ENCODE measurements at regions not wholly inside any gene's neighbourhood (a gene's known extent, or its start where the extent isn't known, plus 50 kb on each side); places are given as distances from the start of the nearest gene placed in this dataset.
"Not testable (repeated sequence)": the region's sequence is repeated elsewhere in the genome, so short reads cannot be mapped to it uniquely, and the experiment has no call there.

DNA sequence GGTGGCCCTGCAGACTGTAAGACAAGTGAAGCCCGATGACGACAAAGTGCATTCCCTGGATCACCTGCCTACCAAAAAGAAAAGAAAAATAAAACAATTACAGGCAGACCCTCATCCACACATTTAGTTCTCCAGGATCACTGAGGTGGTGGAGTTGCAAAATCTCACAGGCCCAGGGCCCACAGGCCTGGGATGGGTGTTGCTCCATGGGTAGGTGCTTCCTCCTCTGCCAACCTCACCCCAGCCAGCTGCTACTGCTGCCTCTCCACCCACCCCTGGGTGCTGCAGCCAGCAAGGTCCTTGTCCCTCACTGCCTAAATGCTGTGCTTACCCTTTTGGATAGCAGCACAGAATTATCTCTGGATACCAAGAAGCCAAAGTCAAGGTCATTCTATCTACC lies 146.4 kb upstream of the GALNT2 start:
- DNase-seq (ENCODE audit: low spot score), result no peak
- POLR2A ChIA-PET (ENCODE audit: low non-redundant PET), result no interaction called here
- CTCF ChIA-PET, result no interaction called here
- TF ChIP-seq, protein P1, sequence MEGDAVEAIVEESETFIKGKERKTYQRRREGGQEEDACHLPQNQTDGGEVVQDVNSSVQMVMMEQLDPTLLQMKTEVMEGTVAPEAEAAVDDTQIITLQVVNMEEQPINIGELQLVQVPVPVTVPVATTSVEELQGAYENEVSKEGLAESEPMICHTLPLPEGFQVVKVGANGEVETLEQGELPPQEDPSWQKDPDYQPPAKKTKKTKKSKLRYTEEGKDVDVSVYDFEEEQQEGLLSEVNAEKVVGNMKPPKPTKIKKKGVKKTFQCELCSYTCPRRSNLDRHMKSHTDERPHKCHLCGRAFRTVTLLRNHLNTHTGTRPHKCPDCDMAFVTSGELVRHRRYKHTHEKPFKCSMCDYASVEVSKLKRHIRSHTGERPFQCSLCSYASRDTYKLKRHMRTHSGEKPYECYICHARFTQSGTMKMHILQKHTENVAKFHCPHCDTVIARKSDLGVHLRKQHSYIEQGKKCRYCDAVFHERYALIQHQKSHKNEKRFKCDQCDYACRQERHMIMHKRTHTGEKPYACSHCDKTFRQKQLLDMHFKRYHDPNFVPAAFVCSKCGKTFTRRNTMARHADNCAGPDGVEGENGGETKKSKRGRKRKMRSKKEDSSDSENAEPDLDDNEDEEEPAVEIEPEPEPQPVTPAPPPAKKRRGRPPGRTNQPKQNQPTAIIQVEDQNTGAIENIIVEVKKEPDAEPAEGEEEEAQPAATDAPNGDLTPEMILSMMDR (conservative IDR thresholded peaks at IDR 0.05; ENCODE audit: low read depth), result no peak
- H3K27ac ChIP-seq, result no peak overlapping the region

DNA sequence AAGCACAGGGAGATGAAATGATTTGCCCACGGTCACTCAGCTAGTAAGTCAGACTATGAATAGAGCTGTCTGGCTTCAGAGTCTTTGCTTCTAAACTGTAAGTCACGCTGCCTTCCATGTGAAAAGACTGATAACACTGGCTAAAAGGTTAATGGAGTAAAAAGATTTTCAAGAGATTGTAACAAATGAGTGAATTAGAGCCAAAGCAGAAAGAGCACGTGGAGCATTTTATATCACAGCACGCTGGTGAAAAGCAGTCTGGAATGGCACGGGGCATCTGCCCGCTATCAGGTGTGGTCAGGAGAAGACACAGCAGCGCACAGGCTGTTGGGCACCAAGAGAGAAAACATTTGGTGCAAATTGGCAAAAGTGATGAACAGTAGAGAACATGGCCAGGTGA lies 144.8 kb upstream of the GALNT2 start:
- ChIA-PET POLR2A (ENCODE audit: low non-redundant PET) (no interaction called here), CTCF (no interaction called here)
- TF ChIP-seq, protein P1 (conservative IDR thresholded peaks at IDR 0.05; ENCODE audit: low read depth), result no peak
- H3K27ac ChIP-seq, result no peak overlapping the region
- no peak for DNase-seq (ENCODE audit: low spot score)

DNA sequence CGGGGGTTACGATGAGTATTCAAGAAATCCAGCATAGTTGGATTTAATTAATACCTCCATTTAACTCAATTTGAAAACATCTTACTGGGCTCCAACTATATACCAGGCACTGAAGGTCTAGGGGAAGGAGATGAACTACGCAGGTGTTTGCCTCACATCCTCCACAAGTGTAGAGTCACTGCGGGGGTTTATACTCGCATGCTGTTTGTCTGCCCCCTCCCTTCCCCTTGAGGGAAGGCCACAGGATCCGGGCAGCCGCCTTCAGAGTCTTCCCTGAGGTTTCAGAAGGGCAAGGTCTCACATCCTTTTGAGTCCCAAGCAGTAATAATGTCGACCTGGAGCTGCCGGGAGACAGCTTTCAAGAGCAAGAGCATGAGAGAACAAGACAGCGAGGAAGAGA lies 142.4 kb upstream of the GALNT2 start:
- no peak for DNase-seq (ENCODE audit: low spot score)
- TF ChIP-seq, protein P1 (conservative IDR thresholded peaks at IDR 0.05; ENCODE audit: low read depth), result no peak
- ChIA-PET CTCF (interaction anchor here (0.7 kb wide), 1 partner anchor 309 kb away, joined by 3 read pairs; no protein-coding TSS in a partner anchor), POLR2A (ENCODE audit: low non-redundant PET) (no interaction called here)
- no peak overlapping the region for H3K27ac ChIP-seq

DNA sequence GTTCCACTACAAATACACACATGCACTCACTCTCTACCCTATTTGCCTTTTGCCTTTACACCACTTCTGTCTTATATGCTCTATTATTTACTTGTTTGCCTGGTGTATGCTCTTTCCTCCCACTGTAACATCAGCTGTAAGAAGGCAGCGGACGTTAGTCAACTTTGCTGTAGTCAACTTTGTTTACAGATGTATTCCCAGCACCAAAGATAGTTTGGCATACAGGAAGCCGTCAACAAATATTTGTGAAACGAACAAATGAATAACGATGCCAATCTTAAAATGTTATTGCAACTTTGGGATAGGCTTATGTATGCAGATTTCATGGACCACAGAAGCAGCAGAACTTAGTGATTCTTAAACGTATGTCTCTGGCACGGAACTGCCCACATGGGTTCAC lies 138.3 kb upstream of the GALNT2 start:
- no peak for DNase-seq (ENCODE audit: low spot score)
- ChIA-PET CTCF (interaction anchor here (0.7 kb wide), 1 partner anchor 158 kb away, joined by 3 read pairs; no protein-coding TSS in a partner anchor), POLR2A (ENCODE audit: low non-redundant PET) (no interaction called here)
- TF ChIP-seq, protein P1 (conservative IDR thresholded peaks at IDR 0.05; ENCODE audit: low read depth), result no peak
- no peak overlapping the region for H3K27ac ChIP-seq

DNA sequence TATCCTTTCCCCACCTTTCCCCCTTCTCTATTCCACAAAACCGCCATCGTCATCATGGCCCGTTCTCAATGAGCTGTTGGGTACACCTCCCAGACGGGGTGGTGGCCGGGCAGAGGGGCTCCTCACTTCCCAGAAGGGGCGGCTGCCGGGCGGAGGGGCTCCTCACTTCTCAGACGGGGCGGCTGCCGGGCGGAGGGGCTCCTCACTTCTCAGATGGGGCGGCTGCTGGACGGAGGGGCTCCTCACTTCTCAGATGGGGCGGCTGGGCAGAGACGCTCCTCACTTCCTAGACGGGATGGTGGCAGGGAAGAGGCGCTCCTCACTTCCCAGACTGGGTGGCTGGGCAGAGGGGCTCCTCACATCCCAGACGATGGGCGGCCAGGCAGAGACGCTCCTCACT lies 135.3 kb upstream of the GALNT2 start:
- CTCF ChIA-PET; DNase-seq (ENCODE audit: low spot score); POLR2A ChIA-PET (ENCODE audit: low non-redundant PET); H3K27ac ChIP-seq: not testable (repeated sequence)

DNA sequence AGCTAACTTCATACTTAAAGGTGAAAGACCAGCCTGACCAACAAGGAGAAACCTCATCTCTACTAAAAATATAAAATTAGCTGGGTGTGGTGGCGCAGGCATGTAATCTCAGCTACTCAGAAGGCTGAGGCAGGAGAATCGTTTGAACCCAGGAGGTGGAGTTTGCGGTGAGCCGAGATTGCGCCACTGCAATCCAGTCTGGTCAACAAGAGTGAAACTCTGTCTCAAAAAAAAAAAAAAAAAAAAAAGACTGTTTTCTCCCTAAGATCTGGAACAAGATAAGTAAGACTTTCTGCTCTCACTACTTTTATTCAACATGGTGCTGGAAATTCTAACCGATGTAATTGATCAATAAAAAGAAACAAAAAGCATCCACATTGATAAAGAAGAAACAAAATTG lies 131.9 kb upstream of the GALNT2 start:
- DNase-seq (ENCODE audit: low spot score); POLR2A ChIA-PET (ENCODE audit: low non-redundant PET); H3K27ac ChIP-seq; CTCF ChIA-PET: not testable (repeated sequence)

DNA sequence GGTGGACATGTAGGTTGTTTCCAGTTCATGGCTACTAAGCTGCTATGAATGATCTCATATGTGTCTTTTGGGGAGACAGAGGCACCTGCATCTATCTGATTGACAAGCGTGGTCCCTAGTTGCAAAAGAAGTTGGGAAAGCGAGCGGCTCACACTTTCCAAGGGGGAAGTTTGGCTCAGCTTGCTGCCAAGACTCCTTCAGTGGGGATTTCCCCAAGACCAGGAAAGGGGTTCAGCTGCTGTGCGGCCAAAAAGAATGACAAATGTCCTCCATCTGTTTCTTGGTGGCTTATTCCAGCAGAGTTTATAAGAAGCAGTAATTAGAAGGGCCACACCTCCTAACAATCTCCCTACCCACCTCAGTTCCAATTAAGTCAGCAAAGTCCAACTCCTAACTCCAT lies 128.5 kb upstream of the GALNT2 start:
- TF ChIP-seq, protein P1 (conservative IDR thresholded peaks at IDR 0.05; ENCODE audit: low read depth), result no peak
- ChIA-PET CTCF (no interaction called here), POLR2A (ENCODE audit: low non-redundant PET) (no interaction called here)
- no peak for DNase-seq (ENCODE audit: low spot score)
- no peak overlapping the region for H3K27ac ChIP-seq

DNA sequence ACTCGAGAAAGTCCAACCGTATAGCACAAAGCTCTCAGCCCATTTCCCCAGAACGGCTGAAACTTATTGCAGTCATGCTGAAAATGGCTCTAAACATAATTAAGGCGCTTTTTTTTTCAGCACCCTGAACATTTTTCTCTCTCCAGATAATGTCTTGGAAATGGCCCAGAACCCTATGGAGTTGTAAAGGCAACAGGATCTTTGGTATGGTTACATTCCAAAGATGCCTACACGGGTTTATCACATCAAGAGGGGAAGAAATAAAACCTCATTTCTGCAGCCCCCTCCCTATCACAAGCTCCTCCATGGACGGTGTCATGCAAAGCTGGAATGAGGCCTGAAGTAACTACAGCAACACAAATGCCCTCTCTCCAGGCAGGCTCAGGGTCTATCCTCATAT lies 126.4 kb upstream of the GALNT2 start:
- TF ChIP-seq, protein P1 (conservative IDR thresholded peaks at IDR 0.05; ENCODE audit: low read depth), result no peak
- no peak overlapping the region for H3K27ac ChIP-seq
- DNase-seq (ENCODE audit: low spot score), result no peak
- POLR2A ChIA-PET (ENCODE audit: low non-redundant PET), result no interaction called here
- CTCF ChIA-PET, result no interaction called here
